Heart right ventricle (tissue), 16 donors: ENCODE measurements at regions not wholly inside any gene's neighbourhood (a gene's known extent, or its start where the extent isn't known, plus 50 kb on each side); places are given as distances from the start of the nearest gene placed in this dataset.

Source experiments
- ATAC-seq, 8 donors: fragments of 200-7000 bp; cut with Tn5 transposase; one replicate each; pipeline ENCODE4 v1.9.1; 2020; ENCODE audit warnings: mild to moderate bottlenecking in 8 of 8, moderate library complexity in 8 of 8, moderate number of reproducible peaks in 1 of 8
- DNase-seq, 2 donors: peaks; one replicate each; pipeline ENCODE4 v3.0.0-alpha.2; 2020
- H3K27ac ChIP-seq, 10 donors: fragments of 200-600 bp; sonication (generic) in 2 of 10; one replicate each; pipeline versions ENCODE4 v1.5.0 to v1.8.0; 2020 to 2022; ENCODE audit warnings: mild to moderate bottlenecking in 3 of 10
- H3K27me3 ChIP-seq, 7 donors: fragments of 200-600 bp; one replicate each; pipeline ENCODE4 v1.8.0; 2021 to 2022; ENCODE audit warnings: mild to moderate bottlenecking in 2 of 7
- H3K36me3 ChIP-seq, 9 donors: fragments of 200-600 bp; sonication (generic) in 1 of 9; one replicate each; pipeline versions ENCODE4 v1.5.0 to v1.8.0; 2020 to 2022; ENCODE audit warnings: mild to moderate bottlenecking in 2 of 9
- H3K4me1 ChIP-seq, 9 donors: fragments of 200-600 bp; sonication (generic) in 1 of 9; one replicate each; pipeline versions ENCODE4 v1.5.0 to v1.8.0; 2020 to 2022; ENCODE audit warnings: mild to moderate bottlenecking in 4 of 9
- H3K4me3 ChIP-seq, 10 donors: fragments of 200-600 bp; sonication (generic) in 2 of 10; one replicate each; pipeline versions ENCODE4 v1.5.0 to v1.8.0; 2020 to 2022; ENCODE audit warnings: mild to moderate bottlenecking in 7 of 10, moderate library complexity in 2 of 10
- H3K9me3 ChIP-seq, 11 donors: fragments of 200-600 bp in 10 of 11; sonication (generic) in 2 of 11; one replicate each; pipeline versions ENCODE4 v1.5.0 to v1.8.0; 2013 to 2022; ENCODE audit warnings: mild to moderate bottlenecking in 2 of 11, control low read depth in 1 of 11, moderate library complexity in 1 of 11
- CTCF ChIP-seq, 9 donors: fragments of 200-600 bp; sonication (generic) in 2 of 9; IDR thresholded peaks; one replicate each; pipeline versions ENCODE4 v1.5.0 to v1.8.0; 2021 to 2022; ENCODE audit warnings: antibody characterized with exemption in 9 of 9, mild to moderate bottlenecking in 5 of 9, moderate library complexity in 1 of 9
- WGBS, 2 donors: extraction: QIAGEN DNeasy Blood & Tissue Kit; methylation state at CpG; one replicate each; pipeline ENCODE4 v1.1.7; 2013; ENCODE audit warnings: inconsistent platforms in 1 of 2; 5-methylcytosine and 5-hydroxymethylcytosine counted together
- intact Hi-C, 10 donors: fragments of 100-400 bp; cut with DNase I; formaldehyde crosslinking; loops; one replicate each; pipeline versions ENCODE4 v1.11.1 to v1.14.2; 2022
- donor health status: Arrhythmogenic right ventricular cardiomyopathy.
- donor health status: ischemic (EF 13 %, LVEDD 7.1; RV severe dilation, severe dysfunction).
- donor health status: healthy with polysubstance abuse.
- donor health status: DM: no; HTN: yes; CAD: no.
- donor health status: DM: no; HTN: no; CAD: no.
- donor health status: ischemic (EF 25% LVEDD 6.9; RV normal size, moderate dysfunction).
- donor health status: ischemic (EF 25% LVEDD 5.7; RV mildly dilated, moderate dysfunction).
- donor health status: healthy.
- donor health status: DM: yes; HTN: yes; CAD: no.
- donor health status: Ischemic cardiomyopathy.
- donor health status: ischemic (EF 35%, LVEDD 5.7; RV mildly dilated, moderate dysfunction).
- donor health status: nonischemic (EF 11% LVEDD 7.7; RV severe dilation, severe dysfunction).
- donor health status: DM: yes; HTN: yes; CAD: no.
- donor health status: PGD.
- donor health status: ischemic (EF 29% LVEDD 5.4; RV normal size, mild dysfunction).
- donor health status: nonischemic (EF 23%, LVEDD 6.1; RV moderate dilation, normal function).

DNA sequence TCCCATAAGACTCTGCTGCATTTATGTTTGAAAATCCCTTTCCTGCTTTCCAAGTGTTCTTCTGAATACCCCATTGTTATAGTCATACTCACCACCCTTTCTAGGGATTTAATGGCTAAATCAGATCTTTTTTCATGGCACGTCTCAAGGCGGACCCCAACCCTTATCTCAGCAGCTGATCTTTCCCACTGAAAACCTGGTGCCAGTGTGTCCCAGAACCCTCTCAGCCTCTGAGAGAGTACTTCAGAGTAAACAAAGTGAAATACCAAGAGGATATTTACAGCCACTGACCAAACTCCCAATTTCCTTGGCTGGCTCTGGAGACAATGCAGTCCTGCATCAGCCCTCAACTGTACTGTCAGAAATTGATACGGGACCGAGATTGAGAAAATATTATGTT is 101.7 kb downstream of the TMEM100 start:
- TF ChIP-seq CTCF (IDR thresholded peaks at IDR 0.05): no peak
- Histone ChIP-seq H3K4me1 (peaks cover 0 to 25% (median 0%) of the 10 kb centered on the region in 9 donors), H3K36me3 (no peaks in the 10 kb centered on the region), H3K9me3 (no peaks in the 10 kb centered on the region), H3K4me3 (no peak overlapping the region), H3K27me3 (peaks cover 0 to 58% (median 14%) of the 10 kb centered on the region in 7 donors), H3K27ac (no peak overlapping the region)
- intact Hi-C loops: loop anchor here in 1 of 10 donors (10.0 kb wide), 1 partner anchor 66 kb away; no protein-coding TSS in a partner anchor
- ATAC-seq (peak in 1 of 8 donors; percentile 26), DNase-seq (no peak)
- WGBS, 2 donors: 48 to 59% methylated on average over 4 of the region's 4 CpGs

DNA sequence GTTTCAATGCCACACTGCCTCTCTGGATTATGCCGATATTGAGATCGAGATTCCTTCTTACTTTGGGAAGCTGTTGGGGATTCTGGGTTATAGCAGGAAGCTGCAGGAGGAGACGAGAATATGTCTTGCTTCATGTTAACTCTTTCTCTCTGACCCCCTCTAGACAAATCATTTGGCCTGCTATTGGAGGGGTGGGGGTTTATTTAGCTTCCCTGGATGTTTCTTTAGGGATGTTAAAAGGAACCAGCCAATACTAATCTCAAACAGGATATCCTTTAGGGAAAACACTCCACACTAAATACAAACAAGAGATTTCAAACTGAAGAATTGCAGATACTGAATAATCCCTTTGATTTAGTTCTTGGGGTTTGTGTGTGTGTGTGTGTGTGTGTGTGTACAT is 102.6 kb downstream of the TMEM100 start:
- Histone ChIP-seq H3K27me3 (peaks cover 0 to 50% (median 14%) of the 10 kb centered on the region in 7 donors), H3K4me1 (peaks cover 0 to 23% (median 0%) of the 10 kb centered on the region in 9 donors), H3K9me3 (no peaks in the 10 kb centered on the region), H3K4me3 (no peak overlapping the region), H3K27ac (no peak overlapping the region), H3K36me3 (no peaks in the 10 kb centered on the region)
- intact Hi-C loops: loop anchor here in 1 of 10 donors (10.0 kb wide), 1 partner anchor 65 kb away; no protein-coding TSS in a partner anchor
- DNase-seq (no peak), ATAC-seq (no peak)
- 57 to 69% methylated on average over 3 of the region's 3 CpGs for WGBS, 2 donors
- no peak for TF ChIP-seq CTCF (IDR thresholded peaks at IDR 0.05)

- WGBS, 2 donors: 87 to 92% methylated on average over 5 of the region's 5 CpGs
- intact Hi-C loops: no loop called here
- no peak overlapping the region for H3K4me3 ChIP-seq
- no peak for DNase-seq
- peaks cover 0 to 35% (median 6%) of the 10 kb centered on the region in 7 donors for H3K27me3 ChIP-seq
- no peak overlapping the region for H3K27ac ChIP-seq
- H3K36me3 ChIP-seq: no peaks in the 10 kb centered on the region
- H3K9me3 ChIP-seq: no peaks in the 10 kb centered on the region
- ATAC-seq: no peak
- H3K4me1 ChIP-seq: peaks cover 0 to 19% (median 0%) of the 10 kb centered on the region in 9 donors
- TF ChIP-seq CTCF (IDR thresholded peaks at IDR 0.05): no peak
These were observed 105.2 kb downstream of the TMEM100 start for GRCh38 chr17:55617441-55617840.

DNA sequence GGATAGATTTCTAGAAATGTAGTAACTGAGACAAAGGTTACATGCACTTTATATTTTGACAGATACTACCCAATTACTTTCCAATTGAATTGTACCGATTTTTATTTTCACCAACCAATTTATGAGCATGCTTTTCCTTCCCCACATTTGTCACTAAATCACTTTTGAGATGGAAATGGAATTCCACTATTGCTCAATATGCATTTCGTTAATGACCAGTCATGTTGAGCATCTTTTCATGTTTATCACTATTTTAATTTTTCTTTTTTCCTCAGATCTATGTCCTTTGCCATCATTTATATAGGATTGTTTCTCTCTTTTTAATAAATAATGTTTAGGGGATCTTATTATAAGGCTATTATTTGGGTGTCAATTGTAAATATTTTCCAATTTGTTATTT is 102.8 kb upstream of the SMIM36 start:
- WGBS, 2 donors: 89% methylated on average over 2 of the region's 2 CpGs
- Histone ChIP-seq H3K27me3 (peaks cover 0 to 22% (median 3%) of the 10 kb centered on the region in 7 donors), H3K4me3 (no peak overlapping the region), H3K27ac (no peak overlapping the region), H3K4me1 (peaks cover 0 to 9% (median 0%) of the 10 kb centered on the region in 9 donors), H3K9me3 (no peaks in the 10 kb centered on the region), H3K36me3 (no peaks in the 10 kb centered on the region)
- ATAC-seq (no peak), DNase-seq (no peak)
- intact Hi-C loops: loop anchor here in 1 of 10 donors (2.0 kb wide), 1 partner anchor 39 kb away; no protein-coding TSS in a partner anchor
- TF ChIP-seq CTCF (IDR thresholded peaks at IDR 0.05): no peak
